IMR-90 (cell line): ENCODE measurements at regions not wholly inside any gene's neighbourhood (a gene's known extent, or its start where the extent isn't known, plus 50 kb on each side); places are given as distances from the start of the nearest gene placed in this dataset.

Experiments
- ATAC-seq: fragments of 200-7000 bp; cut with Tn5 transposase; 2 replicates; pipeline ENCODE4 v1.9.1; 2020; ENCODE audit warnings: low read depth, mild to moderate bottlenecking, moderate library complexity
- BruUV-seq: library from RNA; stranded (reverse); fragments of 400-500 nt; replicated peaks from 2 replicates; lab custom pipeline; 2021; lab: Mats Ljungman, UMichigan
- CTCF ChIA-PET: fragments of 300-600 bp; formaldehyde crosslinking; extraction: SDS; loops from one replicate; lab custom pipeline; 2021; ENCODE audit warnings: antibody characterized with exemption; lab: Yijun Ruan, JAX
- POLR2A ChIA-PET: fragments of 300-600 bp; sonication (Branson Sonifier 250); formaldehyde crosslinking; loops from one replicate; lab custom pipeline; 2022; ENCODE audit warnings: antibody characterized with exemption; ENCODE audit not compliant: unreplicated experiment; lab: Charles Lee
- DNase-seq: peaks from one replicate; pipeline ENCODE4 v3.0.0; 2013
- H2AFZ ChIP-seq: replicated peaks from 2 replicates; pipeline ENCODE3; 2013; ENCODE audit warnings: low read length, mild to moderate bottlenecking; ENCODE audit not compliant: poor library complexity
- H2AK5ac ChIP-seq: 2 replicates; pipeline ENCODE4 v1.6.1; 2013; ENCODE audit warnings: low read depth, low read length, inconsistent platforms
- H2AK9ac ChIP-seq: replicated peaks from 2 replicates; pipeline ENCODE3; 2013; ENCODE audit warnings: mild to moderate bottlenecking, low read depth, low read length, moderate library complexity; ENCODE audit not compliant: poor library complexity
- H2BK120ac ChIP-seq: 2 replicates; pipeline ENCODE4 v1.6.1; 2013; ENCODE audit warnings: low read depth, low read length, inconsistent platforms
- H2BK15ac ChIP-seq: 3 replicates; pipeline ENCODE4 v1.6.1; 2013; ENCODE audit warnings: low read depth, low read length, inconsistent platforms
- H2BK20ac ChIP-seq: 2 replicates; pipeline ENCODE4 v1.6.1; 2013; ENCODE audit warnings: low read depth, mild to moderate bottlenecking, inconsistent platforms, low read length, moderate library complexity
- H2BK5ac ChIP-seq: 2 replicates; pipeline ENCODE4 v1.6.1; 2013; ENCODE audit warnings: mild to moderate bottlenecking, low read depth, low read length, inconsistent platforms; ENCODE audit not compliant: poor library complexity, severe bottlenecking
- H3K14ac ChIP-seq: replicated peaks from 2 replicates; pipeline ENCODE4 v1.6.1; 2013; ENCODE audit warnings: low read depth, low read length, inconsistent platforms
- H3K18ac ChIP-seq: 2 replicates; pipeline ENCODE4 v1.6.1; 2013; ENCODE audit warnings: low read depth, low read length, control low read depth
- H3K23ac ChIP-seq: 2 replicates; pipeline ENCODE4 v1.6.1; 2013; ENCODE audit warnings: low read depth, low read length, inconsistent platforms
- H3K27ac ChIP-seq: 2 replicates; pipeline ENCODE4 v1.5.1; 2013; ENCODE audit warnings: mild to moderate bottlenecking, control low read depth, low read length; ENCODE audit not compliant: insufficient read depth
- H3K27me3 ChIP-seq: 2 replicates; pipeline ENCODE4 v1.6.1; 2013; ENCODE audit warnings: low read length; ENCODE audit not compliant: control insufficient read depth, insufficient read depth
- H3K36me3 ChIP-seq: 2 replicates; pipeline ENCODE4 v1.6.1; 2013; ENCODE audit warnings: low read length, mixed read lengths; ENCODE audit not compliant: control insufficient read depth, insufficient read depth
- H3K4ac ChIP-seq: 2 replicates; pipeline ENCODE4 v1.6.1; 2013; ENCODE audit warnings: low read depth, low read length, inconsistent platforms
- H3K4me1 ChIP-seq: 2 replicates; pipeline ENCODE4 v1.6.1; 2013; ENCODE audit warnings: low read length, mixed read lengths; ENCODE audit not compliant: control insufficient read depth, insufficient read depth
- H3K4me2 ChIP-seq: 2 replicates; pipeline ENCODE4 v1.6.1; 2013; ENCODE audit warnings: low read depth, mild to moderate bottlenecking, control low read depth, low read length, moderate library complexity
- H3K4me3 ChIP-seq: 2 replicates; pipeline ENCODE4 v1.5.1; 2013; ENCODE audit warnings: low read depth, mild to moderate bottlenecking, control low read depth, low read length, moderate library complexity; ENCODE audit not compliant: insufficient read depth
- H3K56ac ChIP-seq: 2 replicates; pipeline ENCODE4 v1.6.1; 2013; ENCODE audit warnings: low read length, inconsistent platforms; ENCODE audit not compliant: insufficient read depth; ENCODE audit errors: extremely low read depth
- H3K79me1 ChIP-seq, 2 experiments: 2 replicates each; pipeline ENCODE4 v1.6.1; 2013; ENCODE audit warnings: low read length in 2 of 2, inconsistent platforms in 1 of 2, low read depth in 1 of 2
- H3K9ac ChIP-seq: 2 replicates; pipeline ENCODE4 v1.6.1; 2013; ENCODE audit warnings: low read depth, low read length, control low read depth
- H3K9me1 ChIP-seq: 2 replicates; pipeline ENCODE4 v1.6.1; 2013; ENCODE audit warnings: low read length, inconsistent platforms; ENCODE audit not compliant: insufficient read depth
- H3K9me3 ChIP-seq: 2 replicates; pipeline ENCODE4 v1.6.1; 2013; ENCODE audit warnings: low read length; ENCODE audit not compliant: control insufficient read depth, insufficient read depth
- H4K20me1 ChIP-seq: 2 replicates; pipeline ENCODE4 v1.6.1; 2013; ENCODE audit warnings: low read length, inconsistent platforms; ENCODE audit not compliant: insufficient read depth
- H4K5ac ChIP-seq: 2 replicates; pipeline ENCODE4 v1.6.1; 2013; ENCODE audit warnings: mild to moderate bottlenecking, low read depth, low read length, control low read depth
- H4K8ac ChIP-seq, 2 experiments: 2 replicates each; pipeline ENCODE4 v1.6.1; 2013; ENCODE audit warnings: low read depth in 2 of 2, low read length in 2 of 2, control low read depth in 1 of 2, inconsistent platforms in 1 of 2
- H4K91ac ChIP-seq: 2 replicates; pipeline ENCODE4 v1.6.1; 2013; ENCODE audit warnings: low read depth, low read length, inconsistent platforms; ENCODE audit not compliant: insufficient read depth
- CTCF ChIP-seq: conservative IDR thresholded peaks from 2 replicates; pipeline ENCODE4 v1.5.1; 2012; ENCODE audit warnings: mild to moderate bottlenecking, low read depth, low read length, improper control_type of control experiment
- NFE2L2 ChIP-seq: fragments of 150-350 bp; IDR thresholded peaks from 2 replicates; pipeline ENCODE4 v1.6.1; 2016; ENCODE audit warnings: low read depth, mild to moderate bottlenecking, low read length
- RAD21 ChIP-seq: IDR thresholded peaks from 2 replicates; pipeline ENCODE4 v1.6.1; 2012; ENCODE audit warnings: low read length, improper control_type of control experiment
- SMC3 ChIP-seq: fragments of 150-350 bp; IDR thresholded peaks from 2 replicates; pipeline ENCODE4 v1.6.1; 2016; ENCODE audit warnings: low read depth, mild to moderate bottlenecking, antibody characterized with exemption, low read length, moderate library complexity
- WGBS, 2 experiments: methylation state at CpG; one replicate each; pipeline versions ENCODE4 v1.1.5 to v1.1.7; 2013; ENCODE audit warnings: missing lambda C conversion rate in 2 of 2; ENCODE audit not compliant: insufficient read length in 1 of 2; ENCODE audit errors: extremely low coverage in 2 of 2; 5-methylcytosine and 5-hydroxymethylcytosine counted together
- dilution Hi-C: fragments of 300-500 bp; cut with HindIII; formaldehyde crosslinking; loops from one replicate; pipeline ENCODE4 v1.14.3; 2018; ENCODE audit warnings: low sequenced_read_pairs; ENCODE audit not compliant: unreplicated experiment
- in situ Hi-C: fragments of 300-500 bp; cut with MboI; formaldehyde crosslinking; loops from 3 replicates; pipeline ENCODE4 v1.14.3; 2019; ENCODE audit warnings: low sequenced_read_pairs, inconsistent platforms, mixed read lengths
- intact Hi-C: fragments of 100-400 bp; cut with micrococcal nuclease; formaldehyde crosslinking; loops from 2 replicates; pipeline ENCODE4 v1.10.0; 2022

GRCh38 chr9:81108391-81108790 is 581.0 kb downstream of the TLE1 start:
- in situ Hi-C loops: no loop called here
- no peak overlapping the region for H2AFZ ChIP-seq
- no peak overlapping the region for H4K8ac ChIP-seq
- H3K27me3 ChIP-seq: no peaks in the 10 kb centered on the region; the same call in 1 of the 2 replicates
- H4K5ac ChIP-seq: no peak overlapping the region
- H3K9me3 ChIP-seq: no peaks in the 10 kb centered on the region
- no peak overlapping the region for H3K27ac ChIP-seq
- no peak overlapping the region for H3K4me2 ChIP-seq
- no peaks in the 10 kb centered on the region for H3K9me1 ChIP-seq
- ATAC-seq (peak; percentile 46; the same call in 1 of the 2 replicates), DNase-seq (peak; percentile 46)
- no peak overlapping the region for H4K91ac ChIP-seq
- H2AK5ac ChIP-seq: no peak overlapping the region
- no peak overlapping the region for H3K14ac ChIP-seq
- H3K23ac ChIP-seq: no peak overlapping the region
- WGBS, 2 experiments: no CpG with 5 or more reads among the region's 1 CpG
- CTCF ChIA-PET: no interaction called here
- dilution Hi-C loops: no loop called here
- no peaks in the 10 kb centered on the region for H3K36me3 ChIP-seq
- no peak overlapping the region for H2BK5ac ChIP-seq
- no peak overlapping the region for H2BK120ac ChIP-seq
- H2BK20ac ChIP-seq: no peak overlapping the region
- no peak overlapping the region for H2BK15ac ChIP-seq
- H2AK9ac ChIP-seq: no peak overlapping the region
- intact Hi-C loops: no loop called here
- POLR2A ChIA-PET: no interaction called here
- no TSS peak for BruUV-seq
- H3K4me1 ChIP-seq: no peaks in the 10 kb centered on the region
- TF ChIP-seq SMC3 (no peak), CTCF (no peak), NFE2L2 (no peak), RAD21 (no peak)
- H3K79me1 ChIP-seq: no peaks in the 10 kb centered on the region
- H3K4ac ChIP-seq: no peak overlapping the region
- H3K56ac ChIP-seq: no peak overlapping the region
- no peak overlapping the region for H3K18ac ChIP-seq
- H3K9ac ChIP-seq: no peak overlapping the region
- no peak overlapping the region for H3K4me3 ChIP-seq
- no peaks in the 10 kb centered on the region for H4K20me1 ChIP-seq
